ENCODE measurements at regions not wholly inside any gene's neighbourhood (a gene's known extent, or its start where the extent isn't known, plus 50 kb on each side); places are given as distances from the start of the nearest gene placed in this dataset.

- DNase-seq (ENCODE audit: insufficient read length, low spot score) (no peak), FAIRE-seq (no peak)
- no peak for TF ChIP-seq CTCF (IDR thresholded peaks at IDR 0.05; ENCODE audit: insufficient read depth, missing control alignments)
Observed at GRCh38 chr20:19025430-19026120, 186.9 kb upstream of the SLC24A3 start.

GRCh38 chr20:19026121-19026878 is 186.1 kb upstream of the SLC24A3 start:
- DNase-seq (ENCODE audit: insufficient read length, low spot score) = no peak

GRCh38 chr20:19026901-19027644 is 185.4 kb upstream of the SLC24A3 start:
- no peak for FAIRE-seq
- no peak for DNase-seq (ENCODE audit: insufficient read length, low spot score)
- no peak for TF ChIP-seq CTCF (IDR thresholded peaks at IDR 0.05; ENCODE audit: insufficient read depth, missing control alignments)

More at GRCh38 chr20:19026121-19026878, 186.1 kb upstream of the SLC24A3 start:
- TF ChIP-seq CTCF (IDR thresholded peaks at IDR 0.05; ENCODE audit: insufficient read depth, missing control alignments) = no peak
- FAIRE-seq = no peak

- no peak for TF ChIP-seq CTCF (IDR thresholded peaks at IDR 0.05; ENCODE audit: insufficient read depth, missing control alignments)
- no peak for DNase-seq (ENCODE audit: insufficient read length, low spot score)
- no peak for FAIRE-seq
Observed at GRCh38 chr20:19027971-19028370, 184.5 kb upstream of the SLC24A3 start.

- FAIRE-seq (no peak), DNase-seq (ENCODE audit: insufficient read length, low spot score) (no peak)
- TF ChIP-seq CTCF (IDR thresholded peaks at IDR 0.05; ENCODE audit: insufficient read depth, missing control alignments) = no peak
Observed at GRCh38 chr20:19041787-19042186, 170.7 kb upstream of the SLC24A3 start.

- FAIRE-seq = no peak
Observed at GRCh38 chr20:19045371-19045770, 167.1 kb upstream of the SLC24A3 start.

More at GRCh38 chr20:19045371-19045770, 167.1 kb upstream of the SLC24A3 start:
- no peak for DNase-seq (ENCODE audit: insufficient read length, low spot score)
- TF ChIP-seq CTCF (IDR thresholded peaks at IDR 0.05; ENCODE audit: insufficient read depth, missing control alignments) = peak; percentile 48
